SK-N-SH (cell line): ENCODE measurements at regions not wholly inside any gene's neighbourhood (a gene's known extent, or its start where the extent isn't known, plus 50 kb on each side); places are given as distances from the start of the nearest gene placed in this dataset.

Experiments used
- CTCF ChIA-PET: fragments of 300-600, 350-600 bp; formaldehyde crosslinking; extraction: SDS; loops from one replicate; lab custom pipeline; 2021; lab: Yijun Ruan, JAX
- POLR2A ChIA-PET: fragments of 350-600 bp; sonication (Branson Sonifier 250); formaldehyde crosslinking; extraction: SDS; loops from one replicate; lab custom pipeline; 2020; ENCODE audit warnings: antibody characterized with exemption, inconsistent platforms; lab: Yijun Ruan, JAX
- DNase-seq: peaks from one replicate; pipeline ENCODE4 v3.0.0; 2012
- H2AFZ ChIP-seq: fragments of 200-600 bp; sonication (generic); 2 replicates; pipeline ENCODE4 v1.8.1; 2016; ENCODE audit warnings: antibody characterized with exemption, mild to moderate bottlenecking, low read depth
- H3F3A ChIP-seq: fragments of 200-600 bp; sonication (generic); replicated peaks from 2 replicates; pipeline ENCODE3; 2016; ENCODE audit warnings: antibody characterized with exemption, mild to moderate bottlenecking; ENCODE audit not compliant: insufficient read depth
- H3K27ac ChIP-seq, 2 experiments: fragments of 200-500 bp in 1 of 2; fragments of 200-600 bp in 1 of 2; sonication (Bioruptor generic) in 1 of 2; sonication (generic), shearing (Covaris generic) in 1 of 2; 2 replicates each; pipeline versions ENCODE4 v1.5.1 to v1.6.1; 2014 to 2016; ENCODE audit warnings: low read depth in 2 of 2, inconsistent platforms in 1 of 2, low read length in 1 of 2, mild to moderate bottlenecking in 1 of 2, mixed read lengths in 1 of 2
- H3K27me3 ChIP-seq: fragments of 200-600 bp; sonication (generic), shearing (Covaris generic); 2 replicates; pipeline ENCODE4 v1.6.1; 2016; ENCODE audit warnings: mixed run types; ENCODE audit not compliant: insufficient read depth
- H3K36me3 ChIP-seq, 2 experiments: fragments of 200-500 bp in 1 of 2; fragments of 200-600 bp in 1 of 2; sonication (Bioruptor generic) in 1 of 2; sonication (generic) in 1 of 2; replicated peaks in 1 of 2; 2 replicates each; pipeline versions ENCODE3 to v1.5.1; 2014 to 2016; ENCODE audit warnings: low read length in 1 of 2, mild to moderate bottlenecking in 1 of 2; ENCODE audit not compliant: insufficient read depth in 2 of 2, control insufficient read depth in 1 of 2
- H3K4me1 ChIP-seq, 2 experiments: fragments of 200-500 bp in 1 of 2; fragments of 200-600 bp in 1 of 2; sonication (Bioruptor generic) in 1 of 2; sonication (generic), shearing (Covaris generic) in 1 of 2; 2 replicates each; pipeline versions ENCODE4 v1.5.1 to v1.6.1; 2014 to 2016; ENCODE audit warnings: low read depth in 1 of 2, low read length in 1 of 2, mixed run types in 1 of 2; ENCODE audit not compliant: insufficient read depth in 2 of 2, control insufficient read depth in 1 of 2
- H3K4me2 ChIP-seq: fragments of 200-600 bp; sonication (generic), shearing (Covaris generic); 2 replicates; pipeline ENCODE4 v1.6.1; 2017; ENCODE audit warnings: mixed run types
- H3K4me3 ChIP-seq, 2 experiments: fragments of 200-500 bp in 1 of 2; fragments of 200-600 bp in 1 of 2; sonication (Bioruptor generic) in 1 of 2; sonication (generic), shearing (Covaris generic) in 1 of 2; 2 replicates each; pipeline versions ENCODE4 v1.5.1 to v1.8.1; 2014 to 2016; ENCODE audit warnings: low read depth in 2 of 2, inconsistent platforms in 1 of 2, low read length in 1 of 2, mild to moderate bottlenecking in 1 of 2, mixed read lengths in 1 of 2, moderate library complexity in 1 of 2
- H3K79me2 ChIP-seq: fragments of 200-600 bp; sonication (generic); 2 replicates; pipeline ENCODE4 v1.8.1; 2017; ENCODE audit warnings: mild to moderate bottlenecking; ENCODE audit not compliant: insufficient read depth
- H3K9ac ChIP-seq: fragments of 200-600 bp; sonication (generic); 2 replicates; pipeline ENCODE4 v1.6.1; 2017; ENCODE audit warnings: mixed run types
- H3K9me2 ChIP-seq: fragments of 200-600 bp; sonication (generic); 2 replicates; pipeline ENCODE4 v1.6.1; 2017; ENCODE audit warnings: mixed run types
- H3K9me3 ChIP-seq: fragments of 200-600 bp; sonication (generic); 2 replicates; pipeline ENCODE4 v1.6.1; 2017; ENCODE audit warnings: mixed run types, mild to moderate bottlenecking, moderate library complexity
- H4K20me1 ChIP-seq: fragments of 200-600 bp; sonication (generic); 2 replicates; pipeline ENCODE4 v1.6.1; 2017; ENCODE audit warnings: mild to moderate bottlenecking, mixed run types; ENCODE audit not compliant: insufficient read depth
- CHD2 ChIP-seq: fragments of 150-350 bp; IDR thresholded peaks from 2 replicates; pipeline ENCODE4 v1.6.1; 2018; ENCODE audit warnings: low read length; ENCODE audit not compliant: partially characterized antibody
- EP300 ChIP-seq, 2 experiments: IDR thresholded peaks; 2 replicates each; pipeline versions ENCODE4 v1.4.0 to v1.6.1; 2012; ENCODE audit warnings: borderline replicate concordance in 1 of 2, low read depth in 1 of 2, low read length in 1 of 2
- GABPA ChIP-seq: IDR thresholded peaks from 2 replicates; pipeline ENCODE4 v1.4.0; 2012; ENCODE audit warnings: low read depth, mild to moderate bottlenecking
- IRF3 ChIP-seq: fragments of 150-350 bp; IDR thresholded peaks from 2 replicates; pipeline ENCODE4 v1.6.1; 2016; ENCODE audit warnings: mild to moderate bottlenecking, low read depth, low read length
- JUND ChIP-seq: IDR thresholded peaks from 2 replicates; pipeline ENCODE4 v1.4.0; 2012
- MEF2A ChIP-seq: IDR thresholded peaks from 2 replicates; pipeline ENCODE4 v1.4.0; 2012; ENCODE audit warnings: low read depth, borderline replicate concordance
- NFIC ChIP-seq: IDR thresholded peaks from 2 replicates; pipeline ENCODE4 v1.4.0; 2012; ENCODE audit warnings: borderline replicate concordance
- PBX3 ChIP-seq: IDR thresholded peaks from 2 replicates; pipeline ENCODE4; 2012
- RCOR1 ChIP-seq: fragments of 150-350 bp; IDR thresholded peaks from 2 replicates; pipeline ENCODE4 v1.6.1; 2017; ENCODE audit warnings: antibody characterized with exemption, low read length
- SMC3 ChIP-seq: IDR thresholded peaks from 2 replicates; pipeline ENCODE4 v1.6.1; 2012; ENCODE audit warnings: low read depth, low read length, improper control_type of control experiment
- TAF1 ChIP-seq: IDR thresholded peaks from 2 replicates; pipeline ENCODE4 v1.6.1; 2012; ENCODE audit warnings: low read depth, mild to moderate bottlenecking, low read length, moderate library complexity, borderline replicate concordance
- TEAD4 ChIP-seq: IDR thresholded peaks from 2 replicates; pipeline ENCODE4 v1.4.0; 2012; ENCODE audit warnings: mild to moderate bottlenecking, borderline replicate concordance; ENCODE audit not compliant: insufficient read depth
- YY1 ChIP-seq: IDR thresholded peaks from 2 replicates; pipeline ENCODE4 v1.4.0; 2012; ENCODE audit warnings: low read depth, mild to moderate bottlenecking
- WGBS: methylation state at CpG from one replicate; pipeline ENCODE4 v1.1.6; 2017; ENCODE audit warnings: low lambda C conversion rate; 5-methylcytosine and 5-hydroxymethylcytosine counted together
- TF ChIP-seq, protein P1 (sequence below): IDR thresholded peaks from 2 replicates; pipeline ENCODE4 v1.6.1; 2012; ENCODE audit warnings: mild to moderate bottlenecking, low read depth, low read length, moderate library complexity
- TF ChIP-seq, protein P2 (sequence below): fragments of 150-350 bp; IDR thresholded peaks from 2 replicates; pipeline ENCODE4 v1.6.1; 2017; ENCODE audit warnings: antibody characterized with exemption, low read length, low read depth, borderline replicate concordance
- TF ChIP-seq, protein P3 (sequence below): IDR thresholded peaks from 2 replicates; pipeline ENCODE4 v1.4.0; 2012; ENCODE audit warnings: low read depth

- no peaks in the 10 kb centered on the region for H3K4me1 ChIP-seq
- TF ChIP-seq MEF2A (no peak), PBX3 (no peak)
- TF ChIP-seq, all 33 proteins: peak for 0
- Histone ChIP-seq H2AFZ (no peak overlapping the region), H3K9ac (no peak overlapping the region), H3K4me3 (no peak overlapping the region), H3K36me3 (no peaks in the 10 kb centered on the region), H3K9me2 (no peaks in the 10 kb centered on the region), H3K79me2 (no peaks in the 10 kb centered on the region), H3F3A (no peaks in the 10 kb centered on the region), H3K27me3 (no peaks in the 10 kb centered on the region), H3K9me3 (no peaks in the 10 kb centered on the region), H4K20me1 (no peaks in the 10 kb centered on the region), H3K4me2 (no peak overlapping the region), H3K27ac (no peak overlapping the region)
- CTCF ChIA-PET: no interaction called here
- no peak for DNase-seq
- POLR2A ChIA-PET: no interaction called here
These were observed 67.8 kb upstream of the FAM83B start for GRCh38 chr6:54778731-54779130.

DNA sequence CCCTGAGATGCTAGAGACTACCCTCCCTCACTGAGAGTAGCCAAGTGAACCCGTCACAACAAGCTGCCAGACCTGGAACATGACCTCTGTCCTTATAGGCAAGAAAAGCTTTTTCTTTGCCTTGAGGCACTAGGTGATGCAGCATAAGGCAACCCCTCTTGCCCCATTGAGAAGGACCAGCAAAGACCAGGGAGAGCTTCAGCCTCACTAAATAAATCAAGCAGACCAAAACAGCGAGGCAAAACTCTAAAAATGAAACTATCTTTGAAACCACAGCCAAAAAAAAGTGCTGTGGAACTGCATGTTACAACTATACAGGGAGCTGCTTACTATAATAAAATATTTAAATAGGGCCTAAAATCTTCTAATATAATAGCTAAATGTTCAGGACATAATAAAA is 62.6 kb upstream of the FAM83B start:
- no peaks in the 10 kb centered on the region for H3K36me3 ChIP-seq

More for the DNA sequence above, 62.6 kb upstream of the FAM83B start:
- Histone ChIP-seq H3K79me2 (no peaks in the 10 kb centered on the region), H2AFZ (no peak overlapping the region), H3F3A (no peaks in the 10 kb centered on the region), H3K4me2 (peak overlapping the region; percentile 63; the same call in 1 of the 2 replicates), H3K9ac (no peak overlapping the region), H3K4me1 (no peaks in the 10 kb centered on the region), H3K27ac (no peak overlapping the region), H3K27me3 (no peaks in the 10 kb centered on the region; the same call in 1 of the 2 replicates), H4K20me1 (no peaks in the 10 kb centered on the region), H3K9me3 (no peaks in the 10 kb centered on the region), H3K9me2 (no peaks in the 10 kb centered on the region), H3K4me3 (peak overlapping the region; percentile 13 to 23; a peak in 1 of 4 replicates)
- ChIA-PET POLR2A (no interaction called here), CTCF (no interaction called here)
- no peak for DNase-seq
- 8% methylated on average over 2 of the region's 2 CpGs for WGBS
- TF ChIP-seq EP300 (IDR thresholded peaks at IDR 0.05; ENCODE audit: borderline replicate concordance in 1 of 2, low read depth in 1 of 2, low read length in 1 of 2) (no peak), CHD2 (no peak), RCOR1 (no peak), GABPA (no peak), TEAD4 (no peak), SMC3 (no peak), NFIC (no peak), JUND (no peak), YY1 (no peak), IRF3 (no peak), TAF1 (no peak)
- TF ChIP-seq, protein P1, sequence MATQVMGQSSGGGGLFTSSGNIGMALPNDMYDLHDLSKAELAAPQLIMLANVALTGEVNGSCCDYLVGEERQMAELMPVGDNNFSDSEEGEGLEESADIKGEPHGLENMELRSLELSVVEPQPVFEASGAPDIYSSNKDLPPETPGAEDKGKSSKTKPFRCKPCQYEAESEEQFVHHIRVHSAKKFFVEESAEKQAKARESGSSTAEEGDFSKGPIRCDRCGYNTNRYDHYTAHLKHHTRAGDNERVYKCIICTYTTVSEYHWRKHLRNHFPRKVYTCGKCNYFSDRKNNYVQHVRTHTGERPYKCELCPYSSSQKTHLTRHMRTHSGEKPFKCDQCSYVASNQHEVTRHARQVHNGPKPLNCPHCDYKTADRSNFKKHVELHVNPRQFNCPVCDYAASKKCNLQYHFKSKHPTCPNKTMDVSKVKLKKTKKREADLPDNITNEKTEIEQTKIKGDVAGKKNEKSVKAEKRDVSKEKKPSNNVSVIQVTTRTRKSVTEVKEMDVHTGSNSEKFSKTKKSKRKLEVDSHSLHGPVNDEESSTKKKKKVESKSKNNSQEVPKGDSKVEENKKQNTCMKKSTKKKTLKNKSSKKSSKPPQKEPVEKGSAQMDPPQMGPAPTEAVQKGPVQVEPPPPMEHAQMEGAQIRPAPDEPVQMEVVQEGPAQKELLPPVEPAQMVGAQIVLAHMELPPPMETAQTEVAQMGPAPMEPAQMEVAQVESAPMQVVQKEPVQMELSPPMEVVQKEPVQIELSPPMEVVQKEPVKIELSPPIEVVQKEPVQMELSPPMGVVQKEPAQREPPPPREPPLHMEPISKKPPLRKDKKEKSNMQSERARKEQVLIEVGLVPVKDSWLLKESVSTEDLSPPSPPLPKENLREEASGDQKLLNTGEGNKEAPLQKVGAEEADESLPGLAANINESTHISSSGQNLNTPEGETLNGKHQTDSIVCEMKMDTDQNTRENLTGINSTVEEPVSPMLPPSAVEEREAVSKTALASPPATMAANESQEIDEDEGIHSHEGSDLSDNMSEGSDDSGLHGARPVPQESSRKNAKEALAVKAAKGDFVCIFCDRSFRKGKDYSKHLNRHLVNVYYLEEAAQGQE: no peak
- TF ChIP-seq, protein P2, sequence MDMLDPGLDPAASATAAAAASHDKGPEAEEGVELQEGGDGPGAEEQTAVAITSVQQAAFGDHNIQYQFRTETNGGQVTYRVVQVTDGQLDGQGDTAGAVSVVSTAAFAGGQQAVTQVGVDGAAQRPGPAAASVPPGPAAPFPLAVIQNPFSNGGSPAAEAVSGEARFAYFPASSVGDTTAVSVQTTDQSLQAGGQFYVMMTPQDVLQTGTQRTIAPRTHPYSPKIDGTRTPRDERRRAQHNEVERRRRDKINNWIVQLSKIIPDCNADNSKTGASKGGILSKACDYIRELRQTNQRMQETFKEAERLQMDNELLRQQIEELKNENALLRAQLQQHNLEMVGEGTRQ: no peak
- TF ChIP-seq, protein P3, sequence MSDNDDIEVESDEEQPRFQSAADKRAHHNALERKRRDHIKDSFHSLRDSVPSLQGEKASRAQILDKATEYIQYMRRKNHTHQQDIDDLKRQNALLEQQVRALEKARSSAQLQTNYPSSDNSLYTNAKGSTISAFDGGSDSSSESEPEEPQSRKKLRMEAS: no peak
